ENCODE measurements at regions not wholly inside any gene's neighbourhood (a gene's known extent, or its start where the extent isn't known, plus 50 kb on each side); places are given as distances from the start of the nearest gene placed in this dataset.
"Not testable (repeated sequence)": the region's sequence is repeated elsewhere in the genome, so short reads cannot be mapped to it uniquely, and the experiment has no call there.

DNA sequence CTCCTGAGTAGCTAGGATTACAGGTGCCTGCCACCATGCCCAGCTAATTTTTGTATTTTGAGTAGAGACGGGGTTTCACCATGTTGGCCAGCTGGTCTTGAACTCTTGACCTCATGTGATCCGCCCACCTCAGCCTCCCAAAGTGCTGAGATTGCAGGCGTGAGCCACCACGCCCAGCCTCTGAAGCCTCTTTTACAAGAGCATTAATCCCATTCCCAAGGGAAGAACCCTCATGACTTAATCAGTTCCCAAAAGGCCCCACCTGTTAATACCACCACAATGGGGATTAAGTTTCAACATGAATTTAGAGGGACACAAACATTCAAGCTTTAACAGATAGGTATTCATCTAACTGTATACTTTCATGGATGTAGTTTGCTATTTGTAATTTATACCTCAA lies 65.7 kb upstream of the CHST1 start:
- not testable (repeated sequence) for TF ChIP-seq CTCF (IDR thresholded peaks at IDR 0.05; ENCODE audit: insufficient read depth, low read depth, low read length); EZH2 (IDR thresholded peaks at IDR 0.05; ENCODE audit: insufficient read depth, low read length)
